Umbilical cord (tissue), 1 donor: ENCODE measurements at regions not wholly inside any gene's neighbourhood (a gene's known extent, or its start where the extent isn't known, plus 50 kb on each side); places are given as distances from the start of the nearest gene placed in this dataset.

Experiments
- DNase-seq: peaks from one replicate; pipeline ENCODE4 v3.0.0-alpha.2; 2015; ENCODE audit warnings: low spot score

- no peak for DNase-seq
These were observed 182.5 kb upstream of the ASIC2 start for GRCh38 chr17:33475594-33475993.

GRCh38 chr17:33481652-33482051 is 188.6 kb upstream of the ASIC2 start:
- no peak for DNase-seq

- DNase-seq = no peak
These were observed 189.5 kb upstream of the ASIC2 start for GRCh38 chr17:33482636-33483035.

GRCh38 chr17:33484559-33484958 is 191.5 kb upstream of the ASIC2 start:
- no peak for DNase-seq

- DNase-seq = no peak
These were observed 193.2 kb upstream of the ASIC2 start for GRCh38 chr17:33486135-33486885.

- no peak for DNase-seq
These were observed 194.2 kb upstream of the ASIC2 start for GRCh38 chr17:33487187-33487879.

GRCh38 chr17:33491871-33492481 is 198.9 kb upstream of the ASIC2 start:
- DNase-seq = peak; percentile 66

GRCh38 chr17:33492731-33493265 is 199.7 kb upstream of the ASIC2 start:
- peak; percentile 18 for DNase-seq

GRCh38 chr17:33493566-33493965 is 200.5 kb upstream of the ASIC2 start:
- DNase-seq = peak; percentile 5

- no peak for DNase-seq
These were observed 201.1 kb upstream of the ASIC2 start for GRCh38 chr17:33494151-33494550.

- no peak for DNase-seq
These were observed 204.5 kb upstream of the ASIC2 start for GRCh38 chr17:33497623-33498022.

- DNase-seq = peak; percentile 12
These were observed 205.0 kb upstream of the ASIC2 start for GRCh38 chr17:33498069-33498468.

- no peak for DNase-seq
These were observed 205.9 kb upstream of the ASIC2 start for GRCh38 chr17:33499040-33499439.

- peak; percentile 7 for DNase-seq
These were observed 207.1 kb upstream of the ASIC2 start for GRCh38 chr17:33500151-33500550.

- no peak for DNase-seq
These were observed 208.1 kb upstream of the ASIC2 start for GRCh38 chr17:33501185-33501584.

- DNase-seq = no peak
These were observed 211.5 kb upstream of the ASIC2 start for GRCh38 chr17:33504571-33504970.

GRCh38 chr17:33506889-33507650 is 214.0 kb upstream of the ASIC2 start:
- peak; percentile 61 for DNase-seq

- no peak for DNase-seq
These were observed 215.1 kb upstream of the ASIC2 start for GRCh38 chr17:33508215-33508614.

GRCh38 chr17:33509331-33509730 is 216.2 kb upstream of the ASIC2 start:
- no peak for DNase-seq

- DNase-seq = no peak
These were observed 218.6 kb upstream of the ASIC2 start for GRCh38 chr17:33511670-33512069.

GRCh38 chr17:33512113-33512512 is 219.0 kb upstream of the ASIC2 start:
- no peak for DNase-seq

GRCh38 chr17:33513769-33514168 is 220.7 kb upstream of the ASIC2 start:
- DNase-seq = no peak
